ENCODE measurements at regions not wholly inside any gene's neighbourhood (a gene's known extent, or its start where the extent isn't known, plus 50 kb on each side); places are given as distances from the start of the nearest gene placed in this dataset.
"Not testable (repeated sequence)": the region's sequence is repeated elsewhere in the genome, so short reads cannot be mapped to it uniquely, and the experiment has no call there.

GRCh38 chr12:29012673-29013072 is 136.4 kb upstream of the FAR2 start:
- H3K4me3 ChIP-seq (replicated peaks; ENCODE audit: low read depth, low read length) = no peak overlapping the region
- DNase-seq (ENCODE audit: low read depth) = no peak
- TF ChIP-seq, protein P1, sequence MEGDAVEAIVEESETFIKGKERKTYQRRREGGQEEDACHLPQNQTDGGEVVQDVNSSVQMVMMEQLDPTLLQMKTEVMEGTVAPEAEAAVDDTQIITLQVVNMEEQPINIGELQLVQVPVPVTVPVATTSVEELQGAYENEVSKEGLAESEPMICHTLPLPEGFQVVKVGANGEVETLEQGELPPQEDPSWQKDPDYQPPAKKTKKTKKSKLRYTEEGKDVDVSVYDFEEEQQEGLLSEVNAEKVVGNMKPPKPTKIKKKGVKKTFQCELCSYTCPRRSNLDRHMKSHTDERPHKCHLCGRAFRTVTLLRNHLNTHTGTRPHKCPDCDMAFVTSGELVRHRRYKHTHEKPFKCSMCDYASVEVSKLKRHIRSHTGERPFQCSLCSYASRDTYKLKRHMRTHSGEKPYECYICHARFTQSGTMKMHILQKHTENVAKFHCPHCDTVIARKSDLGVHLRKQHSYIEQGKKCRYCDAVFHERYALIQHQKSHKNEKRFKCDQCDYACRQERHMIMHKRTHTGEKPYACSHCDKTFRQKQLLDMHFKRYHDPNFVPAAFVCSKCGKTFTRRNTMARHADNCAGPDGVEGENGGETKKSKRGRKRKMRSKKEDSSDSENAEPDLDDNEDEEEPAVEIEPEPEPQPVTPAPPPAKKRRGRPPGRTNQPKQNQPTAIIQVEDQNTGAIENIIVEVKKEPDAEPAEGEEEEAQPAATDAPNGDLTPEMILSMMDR (IDR thresholded peaks at IDR 0.05; ENCODE audit: low read length, missing control alignments) = no peak

DNA sequence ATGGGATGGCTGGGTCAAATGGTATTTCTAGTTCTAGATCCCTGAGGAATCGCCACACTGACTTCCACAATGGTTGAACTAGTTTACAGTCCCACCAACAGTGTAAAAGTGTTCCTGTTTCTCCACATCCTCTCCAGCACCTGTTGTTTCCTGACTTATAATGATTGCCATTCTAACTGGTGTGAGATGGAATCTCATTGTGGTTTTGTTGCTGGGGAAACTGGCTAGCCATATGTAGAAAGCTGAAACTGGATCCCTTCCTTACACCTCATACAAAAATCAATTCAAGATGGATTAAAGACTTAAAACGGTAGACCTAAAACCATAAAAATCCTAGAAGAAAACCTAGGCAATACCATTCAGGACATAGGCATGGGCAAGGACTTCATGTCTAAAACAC is 131.5 kb upstream of the FAR2 start:
- DNase-seq (ENCODE audit: low read depth); H3K4me3 ChIP-seq (replicated peaks; ENCODE audit: low read depth, low read length): not testable (repeated sequence)

DNA sequence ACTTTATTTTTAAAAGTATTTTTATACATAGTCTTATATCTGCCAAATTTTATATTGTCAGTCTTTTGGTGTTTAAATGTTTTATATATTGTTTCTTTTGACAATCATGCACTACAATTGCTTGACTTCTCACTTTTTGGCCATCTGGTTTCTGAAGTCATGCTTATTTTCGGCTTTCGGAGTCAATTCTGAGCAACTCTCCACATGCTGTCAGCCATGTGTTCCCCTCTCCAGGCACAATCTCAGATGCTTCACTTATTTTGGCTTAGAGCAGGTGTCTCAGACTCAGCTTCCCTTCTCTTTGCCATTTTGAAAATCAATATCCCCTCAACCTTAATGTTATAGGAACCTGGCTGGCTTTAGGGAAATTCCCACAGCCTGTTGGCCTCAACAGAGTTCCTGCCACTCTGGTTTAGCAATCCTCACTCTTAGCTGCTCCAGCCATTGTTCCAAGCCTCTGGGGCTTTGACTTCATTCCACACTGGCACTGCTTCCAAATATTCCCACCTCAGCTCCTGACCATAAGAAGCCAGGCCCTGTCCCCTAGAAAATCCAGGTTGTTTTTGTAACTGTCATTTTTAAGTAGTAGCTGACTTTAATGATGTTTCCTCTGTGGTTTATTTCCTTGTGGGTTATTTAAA is 125.5 kb upstream of the FAR2 start:
- peak; percentile 29 for DNase-seq (ENCODE audit: low read depth)
- no peak overlapping the region for H3K4me3 ChIP-seq (replicated peaks; ENCODE audit: low read depth, low read length)
- TF ChIP-seq, protein P1 (IDR thresholded peaks at IDR 0.05; ENCODE audit: low read length, missing control alignments) = no peak

DNA sequence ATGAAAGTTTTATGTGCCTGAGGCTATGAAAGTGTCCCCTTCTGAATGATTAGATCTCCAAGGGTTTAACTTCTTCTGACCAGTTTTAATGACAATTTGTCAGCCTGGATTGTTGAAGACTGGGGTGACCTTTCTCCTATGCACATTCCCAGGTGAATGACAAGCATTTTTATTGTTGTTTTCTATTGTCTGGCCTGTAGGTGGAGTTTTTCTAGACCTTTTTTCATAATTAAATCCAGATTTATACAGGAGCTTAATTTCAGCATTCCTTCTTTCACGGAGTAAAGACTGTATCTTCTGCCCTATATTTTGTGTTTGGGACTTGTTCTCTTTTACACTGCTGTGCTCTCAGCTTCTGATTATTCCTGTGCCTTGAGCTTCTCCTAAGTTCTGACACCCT is 125.0 kb upstream of the FAR2 start:
- DNase-seq (ENCODE audit: low read depth) = no peak
- no peak overlapping the region for H3K4me3 ChIP-seq (replicated peaks; ENCODE audit: low read depth, low read length)
- TF ChIP-seq, protein P1 (IDR thresholded peaks at IDR 0.05; ENCODE audit: low read length, missing control alignments) = peak; percentile 38

DNA sequence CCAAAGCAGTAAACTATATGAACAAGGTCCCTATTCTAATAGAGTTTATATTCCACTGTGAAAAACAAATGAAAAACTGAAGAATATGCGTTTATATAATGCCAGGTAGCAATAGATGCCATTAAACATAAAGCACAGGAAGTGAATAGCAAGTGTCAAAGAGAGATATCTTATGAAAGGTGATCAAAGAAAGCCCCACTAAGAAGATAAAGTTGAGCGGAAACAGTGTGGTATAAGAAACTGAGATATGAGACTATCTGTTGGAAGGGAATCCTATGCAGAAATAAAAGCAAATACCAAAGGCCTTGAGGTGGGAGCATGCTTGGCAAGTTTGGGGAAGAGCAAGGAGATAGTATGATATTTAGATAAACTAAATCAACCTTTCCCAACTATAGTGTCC is 123.1 kb upstream of the FAR2 start:
- TF ChIP-seq, protein P1 (IDR thresholded peaks at IDR 0.05; ENCODE audit: low read length, missing control alignments) = no peak
- no peak for DNase-seq (ENCODE audit: low read depth)

DNA sequence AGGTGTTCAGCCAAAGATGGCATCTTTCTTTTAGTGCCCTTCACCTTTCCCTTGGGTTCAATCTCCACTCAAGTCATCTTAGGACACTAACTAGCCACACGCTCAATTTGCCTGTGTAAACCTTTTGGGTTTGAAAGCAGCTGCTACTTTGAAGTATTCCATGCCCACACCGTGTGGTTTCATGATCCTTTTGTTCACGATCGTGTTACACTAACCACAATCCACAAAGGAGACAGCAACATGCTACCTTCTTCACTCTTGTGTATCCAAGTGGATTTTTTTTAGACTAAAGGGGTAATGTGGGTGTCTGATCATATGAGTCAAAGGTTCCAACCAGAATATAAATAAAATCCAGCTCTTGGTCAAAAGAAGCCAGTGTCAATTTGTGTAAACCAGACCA is 122.7 kb upstream of the FAR2 start:
- TF ChIP-seq, protein P1 (IDR thresholded peaks at IDR 0.05; ENCODE audit: low read length, missing control alignments) = no peak
- DNase-seq (ENCODE audit: low read depth) = no peak
- H3K4me3 ChIP-seq (replicated peaks; ENCODE audit: low read depth, low read length) = no peak overlapping the region

More for the DNA sequence above, 123.1 kb upstream of the FAR2 start:
- H3K4me3 ChIP-seq (replicated peaks; ENCODE audit: low read depth, low read length) = no peak overlapping the region

- not testable (repeated sequence) for H3K4me3 ChIP-seq (replicated peaks; ENCODE audit: low read depth, low read length); DNase-seq (ENCODE audit: low read depth)
Observed at GRCh38 chr12:29029484-29029883, 119.6 kb upstream of the FAR2 start.

DNA sequence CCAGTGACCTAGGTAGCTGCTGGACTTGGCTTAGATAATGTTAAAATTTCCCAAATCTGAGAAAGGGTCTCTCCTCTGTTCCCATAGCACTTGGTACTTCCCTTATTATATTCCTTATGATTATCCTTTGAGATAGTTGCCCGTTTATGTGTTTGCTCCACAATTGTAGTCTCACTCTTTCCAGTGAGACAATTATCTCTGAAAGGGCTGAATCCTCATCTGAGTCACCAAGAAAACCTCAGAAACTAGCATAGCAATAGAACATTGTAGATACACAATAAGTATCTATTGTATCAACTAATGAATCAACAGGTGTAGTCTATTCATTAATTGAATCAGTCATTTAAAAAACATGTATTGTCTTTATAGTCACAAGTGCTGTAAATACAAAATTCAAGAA is 119.1 kb upstream of the FAR2 start:
- no peak overlapping the region for H3K4me3 ChIP-seq (replicated peaks; ENCODE audit: low read depth, low read length)
- TF ChIP-seq, protein P1 (IDR thresholded peaks at IDR 0.05; ENCODE audit: low read length, missing control alignments) = no peak
- DNase-seq (ENCODE audit: low read depth) = no peak

Data from fibroblast of pulmonary artery (primary cell).